ENCODE measurements at regions not wholly inside any gene's neighbourhood (a gene's known extent, or its start where the extent isn't known, plus 50 kb on each side); places are given as distances from the start of the nearest gene placed in this dataset.

GRCh38 chr10:94194256-94194655, 168.5 kb downstream of the NOC3L start:
- 19% methylated on average over 1 of the region's 1 CpG for WGBS
- no peaks in the 10 kb centered on the region for H3K27me3 ChIP-seq
- no peaks in the 10 kb centered on the region for H3K4me1 ChIP-seq
- no peak for TF ChIP-seq POLR2A (IDR thresholded peaks at IDR 0.05)
- TF ChIP-seq CTCF (IDR thresholded peaks at IDR 0.05), result no peak
- no peak for TF ChIP-seq POLR2AphosphoS5 (IDR thresholded peaks at IDR 0.05)
- no peak for TF ChIP-seq EP300 (IDR thresholded peaks at IDR 0.05)
- no peak for DNase-seq (ENCODE audit: low spot score in 2 of 2)
- no peak overlapping the region for H3K27ac ChIP-seq
- H3K36me3 ChIP-seq, result no peaks in the 10 kb centered on the region
- H3K9me3 ChIP-seq, result no peaks in the 10 kb centered on the region
- H3K4me3 ChIP-seq, result no peak overlapping the region

GRCh38 chr10:94197241-94197640, 165.5 kb downstream of the NOC3L start:
- TF ChIP-seq CTCF (IDR thresholded peaks at IDR 0.05) (no peak), POLR2A (IDR thresholded peaks at IDR 0.05) (no peak), POLR2AphosphoS5 (IDR thresholded peaks at IDR 0.05) (no peak)
- no peak overlapping the region for H3K27ac ChIP-seq
- no peak for DNase-seq (ENCODE audit: low spot score in 2 of 2)
- H3K27me3 ChIP-seq, result no peaks in the 10 kb centered on the region
- no peaks in the 10 kb centered on the region for H3K36me3 ChIP-seq
- no peaks in the 10 kb centered on the region for H3K4me1 ChIP-seq
- H3K9me3 ChIP-seq, result no peaks in the 10 kb centered on the region
- no peak overlapping the region for H3K4me3 ChIP-seq

- no peak overlapping the region for H3K4me3 ChIP-seq
- no peak overlapping the region for H3K27ac ChIP-seq
- no peaks in the 10 kb centered on the region for H3K4me1 ChIP-seq
- no peak for TF ChIP-seq EP300 (IDR thresholded peaks at IDR 0.05)
- no peak for DNase-seq (ENCODE audit: low spot score in 2 of 2)
- H3K36me3 ChIP-seq, result no peaks in the 10 kb centered on the region
- H3K27me3 ChIP-seq, result no peaks in the 10 kb centered on the region
- 89% methylated on average over 2 of the region's 2 CpGs for WGBS
- H3K9me3 ChIP-seq, result no peaks in the 10 kb centered on the region
Measured at GRCh38 chr10:94198324-94198723, 164.4 kb downstream of the NOC3L start.

GRCh38 chr10:94199565-94199964, 163.2 kb downstream of the NOC3L start:
- no peaks in the 10 kb centered on the region for H3K36me3 ChIP-seq
- H3K4me1 ChIP-seq, result no peaks in the 10 kb centered on the region
- H3K4me3 ChIP-seq, result no peak overlapping the region
- TF ChIP-seq EP300 (IDR thresholded peaks at IDR 0.05) (no peak), POLR2AphosphoS5 (IDR thresholded peaks at IDR 0.05) (no peak), POLR2A (IDR thresholded peaks at IDR 0.05) (no peak), CTCF (IDR thresholded peaks at IDR 0.05) (no peak)
- no peak for DNase-seq (ENCODE audit: low spot score in 2 of 2)
- H3K9me3 ChIP-seq, result no peaks in the 10 kb centered on the region
- 63% methylated on average over 5 of the region's 5 CpGs for WGBS
- H3K27me3 ChIP-seq, result no peaks in the 10 kb centered on the region
- H3K27ac ChIP-seq, result no peak overlapping the region

- WGBS, result 83% methylated on average over 2 of the region's 2 CpGs
- no peak for DNase-seq (ENCODE audit: low spot score in 2 of 2)
- H3K27ac ChIP-seq, result no peak overlapping the region
- H3K4me1 ChIP-seq, result peaks cover 2% of the 10 kb centered on the region
- no peak overlapping the region for H3K4me3 ChIP-seq
- no peaks in the 10 kb centered on the region for H3K9me3 ChIP-seq
- TF ChIP-seq POLR2AphosphoS5 (IDR thresholded peaks at IDR 0.05), result no peak
- no peak for TF ChIP-seq EP300 (IDR thresholded peaks at IDR 0.05)
- TF ChIP-seq CTCF (IDR thresholded peaks at IDR 0.05), result no peak
- TF ChIP-seq POLR2A (IDR thresholded peaks at IDR 0.05), result no peak
- H3K27me3 ChIP-seq, result no peaks in the 10 kb centered on the region
- no peaks in the 10 kb centered on the region for H3K36me3 ChIP-seq
Measured at GRCh38 chr10:94200146-94200837, 162.4 kb downstream of the NOC3L start.

- Histone ChIP-seq H3K4me1 (peaks cover 4% of the 10 kb centered on the region), H3K4me3 (no peak overlapping the region), H3K27me3 (no peaks in the 10 kb centered on the region), H3K27ac (no peak overlapping the region), H3K9me3 (no peaks in the 10 kb centered on the region), H3K36me3 (no peaks in the 10 kb centered on the region)
- TF ChIP-seq POLR2A (IDR thresholded peaks at IDR 0.05), result no peak
- no peak for TF ChIP-seq EP300 (IDR thresholded peaks at IDR 0.05)
- TF ChIP-seq POLR2AphosphoS5 (IDR thresholded peaks at IDR 0.05), result no peak
- TF ChIP-seq CTCF (IDR thresholded peaks at IDR 0.05), result no peak
- 26% methylated on average over 3 of the region's 3 CpGs for WGBS
- no peak for DNase-seq (ENCODE audit: low spot score in 2 of 2)
Measured at GRCh38 chr10:94205396-94205831, 157.3 kb downstream of the NOC3L start.
